ENCODE measurements at regions not wholly inside any gene's neighbourhood (a gene's known extent, or its start where the extent isn't known, plus 50 kb on each side); places are given as distances from the start of the nearest gene placed in this dataset.

DNA sequence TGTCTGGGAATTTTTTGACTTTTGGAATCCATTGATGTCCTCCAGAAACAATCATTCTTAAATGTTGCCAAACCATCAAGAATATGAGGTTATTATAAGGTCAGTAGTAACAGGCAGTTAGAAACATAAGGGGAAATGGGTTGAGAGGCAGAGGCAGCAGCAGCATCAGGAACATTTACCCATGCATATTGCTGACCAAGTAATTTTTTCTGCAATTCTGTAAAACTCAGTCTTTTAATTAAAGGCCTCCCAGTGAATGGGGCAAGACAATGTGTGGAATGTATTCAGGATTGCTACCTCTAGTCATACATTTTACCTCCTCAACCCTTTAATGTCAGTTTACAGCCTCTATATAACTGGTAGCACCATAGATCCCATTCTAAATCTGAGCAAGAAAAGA is 66.5 kb upstream of the SKAP2 start:
- TF ChIP-seq, protein P1, sequence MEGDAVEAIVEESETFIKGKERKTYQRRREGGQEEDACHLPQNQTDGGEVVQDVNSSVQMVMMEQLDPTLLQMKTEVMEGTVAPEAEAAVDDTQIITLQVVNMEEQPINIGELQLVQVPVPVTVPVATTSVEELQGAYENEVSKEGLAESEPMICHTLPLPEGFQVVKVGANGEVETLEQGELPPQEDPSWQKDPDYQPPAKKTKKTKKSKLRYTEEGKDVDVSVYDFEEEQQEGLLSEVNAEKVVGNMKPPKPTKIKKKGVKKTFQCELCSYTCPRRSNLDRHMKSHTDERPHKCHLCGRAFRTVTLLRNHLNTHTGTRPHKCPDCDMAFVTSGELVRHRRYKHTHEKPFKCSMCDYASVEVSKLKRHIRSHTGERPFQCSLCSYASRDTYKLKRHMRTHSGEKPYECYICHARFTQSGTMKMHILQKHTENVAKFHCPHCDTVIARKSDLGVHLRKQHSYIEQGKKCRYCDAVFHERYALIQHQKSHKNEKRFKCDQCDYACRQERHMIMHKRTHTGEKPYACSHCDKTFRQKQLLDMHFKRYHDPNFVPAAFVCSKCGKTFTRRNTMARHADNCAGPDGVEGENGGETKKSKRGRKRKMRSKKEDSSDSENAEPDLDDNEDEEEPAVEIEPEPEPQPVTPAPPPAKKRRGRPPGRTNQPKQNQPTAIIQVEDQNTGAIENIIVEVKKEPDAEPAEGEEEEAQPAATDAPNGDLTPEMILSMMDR (IDR thresholded peaks at IDR 0.05; ENCODE audit: low read depth, low read length, poor library complexity, severe bottlenecking): no peak
- TF ChIP-seq EZH2phosphoT487 (IDR thresholded peaks at IDR 0.05; ENCODE audit: borderline replicate concordance, low read length): no peak
